RWPE2 (cell line): ENCODE measurements at regions not wholly inside any gene's neighbourhood (a gene's known extent, or its start where the extent isn't known, plus 50 kb on each side); places are given as distances from the start of the nearest gene placed in this dataset.

Experiments used
- ATAC-seq: fragments of 200-7000 bp; cut with Tn5 transposase; 3 replicates; pipeline ENCODE4 v1.9.1; 2021; ENCODE audit warnings: low read depth
- DNase-seq: peaks from one replicate; pipeline ENCODE4 v3.0.0-alpha.2; 2020; ENCODE audit warnings: low spot score
- H3K27ac ChIP-seq: fragments of 450-650 bp; 2 replicates; pipeline ENCODE4 v1.5.1; 2017; ENCODE audit warnings: mild to moderate bottlenecking; ENCODE audit not compliant: poor library complexity, severe bottlenecking
- H3K27me3 ChIP-seq: fragments of 250-450 bp; sonication (Bioruptor Pico); 2 replicates; pipeline ENCODE4 v1.5.1; 2021; ENCODE audit warnings: mild to moderate bottlenecking, moderate library complexity; ENCODE audit not compliant: insufficient read depth, poor library complexity, severe bottlenecking
- H3K36me3 ChIP-seq: fragments of 250-450 bp; sonication (Bioruptor Pico); 2 replicates; pipeline ENCODE4 v1.5.1; 2020; ENCODE audit warnings: low read depth, mild to moderate bottlenecking, moderate library complexity
- H3K4me1 ChIP-seq: fragments of 250-450 bp; sonication (Bioruptor Pico); 2 replicates; pipeline ENCODE4 v1.5.1; 2021; ENCODE audit warnings: mild to moderate bottlenecking, moderate library complexity; ENCODE audit not compliant: insufficient read depth, poor library complexity, severe bottlenecking
- H3K4me3 ChIP-seq: fragments of 250-450 bp; sonication (Bioruptor Pico); 2 replicates; pipeline ENCODE4 v1.5.1; 2021; ENCODE audit warnings: mild to moderate bottlenecking, moderate library complexity; ENCODE audit not compliant: severe bottlenecking
- H3K9me3 ChIP-seq: fragments of 250-450 bp; sonication (Bioruptor Pico); 2 replicates; pipeline ENCODE4 v1.5.1; 2021; ENCODE audit warnings: mild to moderate bottlenecking, moderate library complexity; ENCODE audit not compliant: severe bottlenecking
- CTCF ChIP-seq: fragments of 450-650 bp; IDR thresholded peaks from one replicate; pipeline ENCODE4 v1.5.1; 2017; ENCODE audit warnings: mild to moderate bottlenecking, moderate library complexity; ENCODE audit not compliant: poor library complexity, severe bottlenecking

- TF ChIP-seq CTCF, result no peak
Measured at GRCh38 chr6:40022867-40023266, 88.6 kb upstream of the MOCS1 start.

DNA sequence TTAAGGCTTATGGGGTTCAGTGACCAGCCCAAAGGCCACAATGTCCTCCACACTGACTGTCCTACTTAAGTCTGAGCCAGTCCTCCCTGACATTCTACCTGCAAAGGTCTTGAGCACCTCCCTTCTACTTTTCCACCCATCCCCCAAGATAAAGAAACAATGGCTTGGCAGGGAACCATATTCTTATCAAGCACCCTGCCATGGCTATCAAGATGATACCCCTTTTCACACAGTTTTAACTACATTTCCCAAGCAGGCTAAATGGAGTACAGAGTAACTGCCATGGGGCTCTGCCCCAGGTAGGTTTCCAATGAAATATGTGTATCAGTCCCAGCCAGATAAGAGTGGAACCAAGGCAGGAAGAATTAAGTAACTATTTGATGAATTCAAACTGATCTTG, 85.9 kb upstream of the MOCS1 start:
- Histone ChIP-seq H3K36me3 (no peaks in the 10 kb centered on the region), H3K4me1 (no peaks in the 10 kb centered on the region), H3K9me3 (no peaks in the 10 kb centered on the region), H3K27me3 (no peaks in the 10 kb centered on the region), H3K4me3 (no peak overlapping the region), H3K27ac (no peak overlapping the region)
- ATAC-seq, result no peak
- DNase-seq, result no peak
- no peak for TF ChIP-seq CTCF

More at GRCh38 chr6:40022867-40023266, 88.6 kb upstream of the MOCS1 start:
- H3K9me3 ChIP-seq, result no peaks in the 10 kb centered on the region
- no peaks in the 10 kb centered on the region for H3K36me3 ChIP-seq
- no peak overlapping the region for H3K27ac ChIP-seq
- no peaks in the 10 kb centered on the region for H3K27me3 ChIP-seq
- ATAC-seq, result no peak
- DNase-seq, result no peak
- H3K4me1 ChIP-seq, result no peaks in the 10 kb centered on the region
- no peak overlapping the region for H3K4me3 ChIP-seq

DNA sequence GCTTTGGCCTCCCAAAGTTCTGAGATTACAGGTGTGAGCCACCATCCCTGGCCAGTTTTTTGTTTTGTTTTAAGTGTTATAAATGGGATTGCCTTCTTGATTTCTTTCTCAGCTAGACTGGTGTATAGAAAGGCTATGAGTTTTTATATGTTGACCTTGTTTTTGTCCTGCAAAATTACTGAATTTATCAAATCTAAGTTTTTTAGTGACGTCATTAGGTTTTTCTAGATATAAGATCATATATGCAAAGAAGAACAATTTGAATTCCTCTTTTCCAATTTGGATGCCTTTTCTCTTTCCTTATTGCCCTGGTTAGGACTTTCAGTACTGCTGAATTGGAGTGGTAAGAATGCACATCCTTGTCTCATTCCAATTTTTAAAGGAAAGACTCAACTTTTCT, 81.3 kb upstream of the MOCS1 start:
- Histone ChIP-seq H3K27ac (no peak overlapping the region), H3K36me3 (no peaks in the 10 kb centered on the region), H3K9me3 (no peaks in the 10 kb centered on the region), H3K4me1 (no peaks in the 10 kb centered on the region), H3K4me3 (no peak overlapping the region), H3K27me3 (no peaks in the 10 kb centered on the region)
- TF ChIP-seq CTCF, result no peak
- ATAC-seq (no peak), DNase-seq (no peak)

DNA sequence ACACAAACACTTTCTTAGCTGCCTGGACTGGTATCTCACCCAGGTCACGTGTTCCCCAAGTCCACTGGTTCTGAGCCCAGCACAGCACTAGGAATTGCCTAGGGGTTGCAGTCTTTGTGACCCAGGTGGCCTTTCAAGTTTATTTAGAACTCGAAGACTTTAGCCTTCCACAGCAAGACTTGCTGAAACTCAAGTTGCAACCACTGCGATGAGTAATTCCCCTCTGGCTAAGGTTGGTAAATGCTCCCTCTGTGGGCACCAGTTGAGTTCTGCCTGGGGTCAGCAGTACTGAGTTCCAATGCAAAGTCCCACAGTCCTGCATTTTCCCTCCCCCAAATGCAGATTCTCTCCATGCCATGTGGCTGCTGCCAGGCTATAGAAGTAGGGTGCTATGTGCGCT, 77.6 kb upstream of the MOCS1 start:
- Histone ChIP-seq H3K27me3 (peaks cover 6% of the 10 kb centered on the region), H3K4me3 (no peak overlapping the region), H3K36me3 (no peaks in the 10 kb centered on the region), H3K4me1 (no peaks in the 10 kb centered on the region), H3K9me3 (no peaks in the 10 kb centered on the region), H3K27ac (no peak overlapping the region)
- no peak for ATAC-seq
- TF ChIP-seq CTCF, result no peak
- DNase-seq, result no peak

- H3K9me3 ChIP-seq, result no peaks in the 10 kb centered on the region
- TF ChIP-seq CTCF, result no peak
- H3K4me1 ChIP-seq, result no peaks in the 10 kb centered on the region
Measured at GRCh38 chr6:40000964-40001515, 66.8 kb upstream of the MOCS1 start.

More at GRCh38 chr6:40000964-40001515, 66.8 kb upstream of the MOCS1 start:
- Histone ChIP-seq H3K27ac (no peak overlapping the region), H3K36me3 (no peaks in the 10 kb centered on the region), H3K4me3 (no peak overlapping the region), H3K27me3 (peaks cover 11% of the 10 kb centered on the region)
- ATAC-seq, result no peak
- no peak for DNase-seq
